ENCODE measurements at regions not wholly inside any gene's neighbourhood (a gene's known extent, or its start where the extent isn't known, plus 50 kb on each side); places are given as distances from the start of the nearest gene placed in this dataset.

DNA sequence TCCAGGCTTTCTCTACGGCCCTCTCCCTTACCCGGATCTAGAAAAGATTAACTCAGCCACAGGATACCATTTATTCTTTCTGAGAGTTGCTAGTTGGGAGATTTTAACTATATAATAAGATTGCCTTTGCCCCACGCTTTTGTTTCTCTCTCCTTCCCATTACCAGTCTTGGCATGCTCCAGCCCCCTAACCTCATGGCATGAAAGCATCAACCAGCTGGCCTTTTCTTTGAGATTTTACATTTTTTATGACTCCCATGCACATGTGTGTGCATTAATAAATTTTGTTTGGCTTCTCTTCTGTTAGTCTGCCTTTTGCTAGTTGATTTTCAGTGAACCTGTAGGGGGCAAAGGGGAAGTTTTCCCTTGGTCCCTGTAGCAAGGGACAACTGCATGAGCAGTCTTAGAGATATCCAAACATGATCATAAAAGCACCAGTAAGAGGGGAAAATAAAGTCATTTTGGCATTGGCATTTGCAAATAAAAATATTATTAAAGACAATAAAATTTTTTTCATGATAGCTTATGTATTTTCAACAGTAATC is 73.6 kb downstream of the OXSM start:
- Histone ChIP-seq H3K27ac (replicated peaks) (no peak overlapping the region), H3K4me1 (no peaks in the 10 kb centered on the region), H3K4me3 (no peak overlapping the region), H3K36me3 (no peaks in the 10 kb centered on the region), H3K9me3 (replicated peaks) (peaks cover 7% of the 10 kb centered on the region), H3K27me3 (ENCODE audit: low read depth) (no peaks in the 10 kb centered on the region)
- TF ChIP-seq, protein P1, sequence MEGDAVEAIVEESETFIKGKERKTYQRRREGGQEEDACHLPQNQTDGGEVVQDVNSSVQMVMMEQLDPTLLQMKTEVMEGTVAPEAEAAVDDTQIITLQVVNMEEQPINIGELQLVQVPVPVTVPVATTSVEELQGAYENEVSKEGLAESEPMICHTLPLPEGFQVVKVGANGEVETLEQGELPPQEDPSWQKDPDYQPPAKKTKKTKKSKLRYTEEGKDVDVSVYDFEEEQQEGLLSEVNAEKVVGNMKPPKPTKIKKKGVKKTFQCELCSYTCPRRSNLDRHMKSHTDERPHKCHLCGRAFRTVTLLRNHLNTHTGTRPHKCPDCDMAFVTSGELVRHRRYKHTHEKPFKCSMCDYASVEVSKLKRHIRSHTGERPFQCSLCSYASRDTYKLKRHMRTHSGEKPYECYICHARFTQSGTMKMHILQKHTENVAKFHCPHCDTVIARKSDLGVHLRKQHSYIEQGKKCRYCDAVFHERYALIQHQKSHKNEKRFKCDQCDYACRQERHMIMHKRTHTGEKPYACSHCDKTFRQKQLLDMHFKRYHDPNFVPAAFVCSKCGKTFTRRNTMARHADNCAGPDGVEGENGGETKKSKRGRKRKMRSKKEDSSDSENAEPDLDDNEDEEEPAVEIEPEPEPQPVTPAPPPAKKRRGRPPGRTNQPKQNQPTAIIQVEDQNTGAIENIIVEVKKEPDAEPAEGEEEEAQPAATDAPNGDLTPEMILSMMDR (IDR thresholded peaks at IDR 0.05; ENCODE audit: borderline replicate concordance) = no peak
- intact Hi-C loops (cut with micrococcal nuclease) = no loop called here
- DNase-seq = no peak

DNA sequence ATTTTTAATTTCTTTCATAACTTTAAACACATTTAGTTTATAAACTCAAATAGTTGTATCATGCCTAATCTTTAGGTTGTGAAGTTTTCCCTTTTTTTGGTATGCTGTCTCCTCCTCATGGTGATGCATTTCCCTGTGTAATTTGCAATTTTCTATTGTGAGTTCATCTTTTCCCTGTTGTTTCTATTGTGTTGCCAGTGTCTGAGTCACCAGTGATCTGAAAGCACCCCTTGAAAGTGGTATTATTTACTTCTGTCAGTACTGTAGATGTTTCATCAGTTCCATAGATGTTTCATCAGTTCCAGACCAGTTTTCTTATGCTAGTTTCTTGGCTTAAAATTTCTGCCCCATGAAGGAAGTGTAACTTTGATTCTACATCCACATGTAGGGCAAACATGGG is 80.6 kb downstream of the OXSM start:
- no peaks in the 10 kb centered on the region for H3K36me3 ChIP-seq
- peaks cover 12% of the 10 kb centered on the region for H3K9me3 ChIP-seq (replicated peaks)
- H3K27ac ChIP-seq (replicated peaks) = no peak overlapping the region
- TF ChIP-seq, protein P1 (IDR thresholded peaks at IDR 0.05; ENCODE audit: borderline replicate concordance) = no peak
- no peaks in the 10 kb centered on the region for H3K27me3 ChIP-seq (ENCODE audit: low read depth)
- intact Hi-C loops (cut with micrococcal nuclease) = no loop called here
- no peaks in the 10 kb centered on the region for H3K4me1 ChIP-seq
- no peak overlapping the region for H3K4me3 ChIP-seq
- DNase-seq = no peak

DNA sequence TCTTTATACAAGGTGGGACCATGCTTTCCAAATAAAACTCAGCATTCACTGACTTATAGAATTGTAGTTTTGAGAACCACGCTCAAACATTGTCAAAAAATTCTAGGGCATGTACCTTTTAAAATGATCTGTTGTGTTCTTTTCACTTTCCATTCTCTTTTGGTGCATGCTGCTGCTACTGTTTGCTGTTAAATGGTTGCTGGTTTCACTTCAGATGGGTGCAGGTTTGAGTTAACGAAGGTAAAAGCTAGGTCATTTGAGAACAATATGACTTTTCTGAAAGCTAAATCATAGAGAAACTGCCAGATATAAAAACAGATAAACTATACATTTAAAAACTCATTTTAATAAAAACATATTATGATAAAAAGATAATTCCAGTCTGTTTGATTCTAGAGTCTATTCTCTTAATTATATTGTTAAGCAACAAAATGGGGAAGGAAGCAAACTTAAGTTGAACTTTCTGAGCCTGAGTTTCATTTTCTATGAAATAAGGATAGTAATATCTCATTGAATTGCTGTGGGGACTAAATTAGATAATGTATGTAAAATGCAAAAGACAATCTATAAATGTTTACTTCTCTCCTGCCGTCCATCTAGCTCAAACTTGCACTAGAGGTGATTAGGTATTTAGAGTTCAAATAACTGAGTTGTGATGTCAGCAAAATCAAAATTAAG is 82.4 kb downstream of the OXSM start:
- intact Hi-C loops (cut with micrococcal nuclease) = no loop called here
- H3K27ac ChIP-seq (replicated peaks) = no peak overlapping the region
- H3K4me3 ChIP-seq = no peak overlapping the region
- no peaks in the 10 kb centered on the region for H3K36me3 ChIP-seq
- no peak for DNase-seq
- no peaks in the 10 kb centered on the region for H3K27me3 ChIP-seq (ENCODE audit: low read depth)
- TF ChIP-seq, protein P1 (IDR thresholded peaks at IDR 0.05; ENCODE audit: borderline replicate concordance) = no peak
- H3K9me3 ChIP-seq (replicated peaks) = peaks cover 12% of the 10 kb centered on the region
- H3K4me1 ChIP-seq = no peaks in the 10 kb centered on the region

DNA sequence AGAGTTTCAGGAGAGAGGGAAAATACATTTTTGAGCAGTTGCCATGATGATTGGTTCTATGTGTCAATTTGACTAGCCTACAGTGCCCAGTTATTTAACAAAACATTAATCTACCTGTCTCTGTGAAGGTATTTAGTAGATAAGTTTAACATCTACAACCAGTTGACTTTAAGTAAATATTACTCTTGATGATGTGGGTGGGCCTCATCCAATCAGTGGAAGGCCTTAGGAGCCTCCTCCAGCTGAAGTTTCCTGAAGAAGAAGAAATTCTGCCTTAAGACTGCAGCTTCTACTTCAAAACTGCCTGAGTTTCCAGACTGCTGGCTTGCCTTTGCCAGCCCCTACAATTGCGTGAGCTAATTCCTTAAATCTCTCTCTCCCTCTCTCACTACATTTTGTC is 93.6 kb downstream of the OXSM start:
- H3K27me3 ChIP-seq (ENCODE audit: low read depth) = peaks cover 18% of the 10 kb centered on the region
- DNase-seq = no peak
- H3K27ac ChIP-seq (replicated peaks) = no peak overlapping the region
- TF ChIP-seq, protein P1 (IDR thresholded peaks at IDR 0.05; ENCODE audit: borderline replicate concordance) = no peak
- intact Hi-C loops (cut with micrococcal nuclease) = no loop called here
- no peaks in the 10 kb centered on the region for H3K9me3 ChIP-seq (replicated peaks)
- H3K4me3 ChIP-seq = no peak overlapping the region
- no peaks in the 10 kb centered on the region for H3K4me1 ChIP-seq
- H3K36me3 ChIP-seq = no peaks in the 10 kb centered on the region

DNA sequence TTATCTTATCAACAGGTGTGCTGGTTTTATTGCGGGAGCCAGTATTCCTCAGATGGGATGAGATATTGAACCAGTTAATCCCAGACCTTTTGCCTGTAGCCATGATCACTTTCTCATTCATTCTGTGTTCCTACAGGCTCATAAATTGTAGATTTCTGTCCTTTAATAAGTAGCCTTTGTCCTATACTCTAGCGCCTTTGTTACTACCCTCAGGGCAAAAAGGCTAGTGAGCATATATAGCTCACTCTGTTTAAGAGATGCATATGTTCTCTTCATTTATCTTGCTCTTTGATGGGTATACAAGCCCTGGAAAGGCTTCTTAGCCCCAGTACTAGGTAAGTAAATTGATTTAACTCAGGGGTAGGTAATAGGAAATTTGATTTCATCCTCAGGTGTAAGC is 95.1 kb downstream of the OXSM start:
- intact Hi-C loops (cut with micrococcal nuclease) = no loop called here
- H3K4me1 ChIP-seq = peaks cover 7% of the 10 kb centered on the region
- peaks cover 18% of the 10 kb centered on the region for H3K27me3 ChIP-seq (ENCODE audit: low read depth)
- no peaks in the 10 kb centered on the region for H3K36me3 ChIP-seq
- DNase-seq = no peak
- H3K4me3 ChIP-seq = no peak overlapping the region
- H3K9me3 ChIP-seq (replicated peaks) = no peaks in the 10 kb centered on the region
- H3K27ac ChIP-seq (replicated peaks) = no peak overlapping the region
- TF ChIP-seq, protein P1 (IDR thresholded peaks at IDR 0.05; ENCODE audit: borderline replicate concordance) = no peak
